H1 (cell line): ENCODE measurements at regions not wholly inside any gene's neighbourhood (a gene's known extent, or its start where the extent isn't known, plus 50 kb on each side); places are given as distances from the start of the nearest gene placed in this dataset.
"Not testable (repeated sequence)": the region's sequence is repeated elsewhere in the genome, so short reads cannot be mapped to it uniquely, and the experiment has no call there.

ENCODE experiments used
- CTCF ChIA-PET: fragments of 300-600 bp; sonication (Branson Sonifier 250); formaldehyde crosslinking; loops from one replicate; lab custom pipeline; 2021; ENCODE audit not compliant: partially characterized antibody; lab: Charles Lee
- POLR2A ChIA-PET: fragments of 300-600 bp; sonication (Branson Sonifier 250); formaldehyde crosslinking; loops from one replicate; lab custom pipeline; 2021; ENCODE audit warnings: inconsistent platforms; ENCODE audit not compliant: partially characterized antibody; lab: Charles Lee
- DNase-seq, 2 experiments: peaks; one replicate each; pipeline versions ENCODE4 v3.0.0 to v3.0.0-alpha.2; 2010 to 2022; ENCODE audit warnings: low spot score in 2 of 2, low read depth in 1 of 2, mixed read lengths in 1 of 2
- FAIRE-seq: peaks from 2 replicates; lab custom pipeline; 2011; peaks lifted over from hg19 to GRCh38; lab: Jason Lieb, UNC
- H2AFZ ChIP-seq: 2 replicates; pipeline ENCODE4 v1.8.1; 2012; ENCODE audit warnings: low read length, inconsistent platforms
- H2AK5ac ChIP-seq: 2 replicates; pipeline ENCODE4 v1.6.1; 2013; ENCODE audit warnings: low read depth, low read length
- H2BK120ac ChIP-seq: replicated peaks from 2 replicates; pipeline ENCODE3; 2013; ENCODE audit warnings: low read depth, low read length, inconsistent platforms
- H2BK12ac ChIP-seq: 2 replicates; pipeline ENCODE4 v1.6.1; 2013; ENCODE audit warnings: low read depth, low read length
- H2BK15ac ChIP-seq: 2 replicates; pipeline ENCODE4 v1.6.1; 2013; ENCODE audit warnings: low read length
- H2BK20ac ChIP-seq: 2 replicates; pipeline ENCODE4 v1.6.1; 2013; ENCODE audit warnings: low read length
- H2BK5ac ChIP-seq: 2 replicates; pipeline ENCODE4 v1.6.1; 2013; ENCODE audit warnings: low read depth, low read length
- H3K14ac ChIP-seq: 2 replicates; pipeline ENCODE4 v1.6.1; 2013; ENCODE audit warnings: inconsistent platforms; ENCODE audit not compliant: insufficient read length
- H3K18ac ChIP-seq: 2 replicates; pipeline ENCODE4 v1.6.1; 2013; ENCODE audit warnings: low read length; ENCODE audit errors: extremely low read depth
- H3K23ac ChIP-seq: 2 replicates; pipeline ENCODE4 v1.6.1; 2013; ENCODE audit warnings: inconsistent platforms; ENCODE audit not compliant: insufficient read length
- H3K23me2 ChIP-seq: 2 replicates; pipeline ENCODE4 v1.6.1; 2013; ENCODE audit warnings: low read depth, low read length
- H3K27ac ChIP-seq: 2 replicates; pipeline ENCODE4 v1.6.1; 2011; ENCODE audit warnings: low read depth, low read length, inconsistent platforms
- H3K27me3 ChIP-seq, 4 experiments: replicated peaks in 1 of 4; 1 replicate in 1 of 4; 2 replicates in 3 of 4; pipeline versions ENCODE4 v1.6.1 to v1.8.1; 2011 to 2013; ENCODE audit warnings: low read length in 3 of 4, mild to moderate bottlenecking in 3 of 4, inconsistent platforms in 2 of 4, mixed read lengths in 2 of 4, moderate library complexity in 1 of 4; ENCODE audit not compliant: control insufficient read depth in 3 of 4, insufficient read depth in 3 of 4; ENCODE audit errors: extremely low read depth in 1 of 4
- H3K36me3 ChIP-seq, 4 experiments: 2 replicates each; pipeline versions ENCODE4 v1.6.1 to v1.8.1; 2011 to 2013; ENCODE audit warnings: mild to moderate bottlenecking in 4 of 4, low read length in 3 of 4, moderate library complexity in 2 of 4, control low read depth in 1 of 4, inconsistent platforms in 1 of 4; ENCODE audit not compliant: insufficient read depth in 4 of 4, control insufficient read depth in 2 of 4
- H3K4ac ChIP-seq: replicated peaks from 2 replicates; pipeline ENCODE3; 2013; ENCODE audit warnings: low read length, low read depth, mixed read lengths, inconsistent platforms; ENCODE audit not compliant: insufficient read length
- H3K4me1 ChIP-seq, 4 experiments: replicated peaks in 1 of 4; 1 replicate in 1 of 4; 2 replicates in 3 of 4; pipeline versions ENCODE4 v1.6.1 to v1.8.1; 2011 to 2013; ENCODE audit warnings: low read length in 3 of 4, inconsistent platforms in 2 of 4, mixed read lengths in 1 of 4; ENCODE audit not compliant: insufficient read depth in 4 of 4, control insufficient read depth in 3 of 4
- H3K4me2 ChIP-seq, 2 experiments: 2 replicates each; pipeline versions ENCODE4 v1.6.1 to v1.8.1; 2011 to 2013; ENCODE audit warnings: low read depth in 2 of 2, low read length in 2 of 2, control low read depth in 1 of 2, inconsistent platforms in 1 of 2, mild to moderate bottlenecking in 1 of 2; ENCODE audit not compliant: insufficient read depth in 1 of 2
- H3K4me3 ChIP-seq, 4 experiments: fragments of 200-600, 300-600 bp in 1 of 4; sonication (generic), shearing (Covaris generic), sonication (Bioruptor Twin) in 1 of 4; 2 replicates each; pipeline versions ENCODE4 v1.5.1 to v1.8.1; 2011 to 2016; ENCODE audit warnings: low read length in 4 of 4, low read depth in 3 of 4, control low read depth in 2 of 4, inconsistent platforms in 2 of 4, mild to moderate bottlenecking in 2 of 4, mixed read lengths in 1 of 4, moderate library complexity in 1 of 4; ENCODE audit not compliant: insufficient read depth in 2 of 4; ENCODE audit errors: extremely low read depth in 1 of 4
- H3K56ac ChIP-seq: replicated peaks from 2 replicates; pipeline ENCODE3; 2013; ENCODE audit warnings: low read depth, mild to moderate bottlenecking, mixed read lengths, low read length, inconsistent platforms; ENCODE audit not compliant: insufficient read length
- H3K79me1 ChIP-seq: 2 replicates; pipeline ENCODE4 v1.6.1; 2013; ENCODE audit warnings: low read depth, low read length, control low read depth
- H3K79me2 ChIP-seq, 2 experiments: 2 replicates each; pipeline versions ENCODE4 v1.6.1 to v1.8.1; 2012 to 2013; ENCODE audit warnings: low read length in 2 of 2, mild to moderate bottlenecking in 2 of 2, inconsistent platforms in 1 of 2; ENCODE audit not compliant: insufficient read depth in 2 of 2, control insufficient read depth in 1 of 2
- H3K9ac ChIP-seq, 4 experiments: replicated peaks in 1 of 4; 1 replicate in 1 of 4; 2 replicates in 3 of 4; pipeline versions ENCODE4 v1.6.1 to v1.8.1; 2011 to 2013; ENCODE audit warnings: low read depth in 3 of 4, low read length in 3 of 4, control low read depth in 2 of 4, mild to moderate bottlenecking in 2 of 4, moderate library complexity in 2 of 4, inconsistent platforms in 1 of 4; ENCODE audit errors: extremely low read depth in 1 of 4
- H3K9me3 ChIP-seq, 2 experiments: 2 replicates each; pipeline versions ENCODE4 v1.6.1 to v1.8.1; 2012 to 2013; ENCODE audit warnings: mild to moderate bottlenecking in 2 of 2, moderate library complexity in 2 of 2, control low read depth in 1 of 2, inconsistent platforms in 1 of 2, low read depth in 1 of 2, low read length in 1 of 2, mixed read lengths in 1 of 2; ENCODE audit not compliant: insufficient read depth in 2 of 2
- H4K20me1 ChIP-seq, 2 experiments: replicated peaks in 1 of 2; 2 replicates each; pipeline versions ENCODE3 to v1.8.1; 2011 to 2013; ENCODE audit warnings: inconsistent platforms in 2 of 2, low read length in 2 of 2, mild to moderate bottlenecking in 1 of 2; ENCODE audit not compliant: insufficient read depth in 2 of 2, control insufficient read depth in 1 of 2
- H4K5ac ChIP-seq: 2 replicates; pipeline ENCODE4 v1.6.1; 2013; ENCODE audit warnings: low read length, low read depth, mixed read lengths, inconsistent platforms; ENCODE audit not compliant: insufficient read length
- H4K8ac ChIP-seq: 2 replicates; pipeline ENCODE4 v1.8.0; 2013; ENCODE audit warnings: mild to moderate bottlenecking, moderate library complexity, low read length, inconsistent platforms; ENCODE audit not compliant: insufficient read depth; ENCODE audit errors: extremely low read depth
- H4K91ac ChIP-seq: replicated peaks from 2 replicates; pipeline ENCODE3; 2013; ENCODE audit warnings: low read length, mixed read lengths, inconsistent platforms; ENCODE audit not compliant: insufficient read length
- JUN ChIP-seq: IDR thresholded peaks from 2 replicates; pipeline ENCODE4 v1.6.1; 2011; ENCODE audit warnings: low read depth, mild to moderate bottlenecking, improper control_type of control experiment, low read length
- PHF8 ChIP-seq: fragments of 200-600 bp; sonication (generic); conservative IDR thresholded peaks from 2 replicates; pipeline ENCODE4 v1.7.1; 2012; ENCODE audit warnings: low read depth, mild to moderate bottlenecking, inconsistent platforms, low read length, moderate library complexity
- RFX5 ChIP-seq: IDR thresholded peaks from 2 replicates; pipeline ENCODE4 v1.6.1; 2011; ENCODE audit warnings: low read depth, low read length, improper control_type of control experiment, borderline replicate concordance
- TAF7 ChIP-seq: optimal IDR thresholded peaks from 2 replicates; pipeline ENCODE3; 2011; ENCODE audit warnings: low read depth, mild to moderate bottlenecking, inconsistent platforms, low read length, moderate library complexity, borderline replicate concordance
- USF2 ChIP-seq: IDR thresholded peaks from 2 replicates; pipeline ENCODE4 v1.6.1; 2011; ENCODE audit warnings: low read length, improper control_type of control experiment
- WGBS, 2 experiments: shearing (Covaris generic) in 1 of 2; methylation state at CpG; one replicate each; pipeline versions ENCODE4 v1.1.6 to v1.1.7; 2013 to 2015; ENCODE audit warnings: low lambda C conversion rate in 2 of 2, mixed read lengths in 2 of 2, inconsistent platforms in 1 of 2, low coverage in 1 of 2, missing lambda C conversion rate in 1 of 2; ENCODE audit not compliant: insufficient replicate concordance in 2 of 2, insufficient coverage in 1 of 2, insufficient read length in 1 of 2; ENCODE audit errors: extremely low coverage in 1 of 2, missing lambda C conversion rate in 1 of 2; 5-methylcytosine and 5-hydroxymethylcytosine counted together

GRCh38 chr6:10078581-10078980, 336.3 kb downstream of the TFAP2A start (continued):
- no peak for TF ChIP-seq JUN
- no peak for TF ChIP-seq PHF8
- TF ChIP-seq RFX5 = no peak
- TF ChIP-seq USF2 = no peak
- TF ChIP-seq TAF7 = no peak

- H4K8ac ChIP-seq, FAIRE-seq, H3K23ac ChIP-seq, H3K79me1 ChIP-seq, H2BK15ac ChIP-seq, H3K79me2 ChIP-seq, H3K4me1 ChIP-seq, H3K27ac ChIP-seq, H2BK5ac ChIP-seq, H4K91ac ChIP-seq, H3K23me2 ChIP-seq, H2BK12ac ChIP-seq, H3K14ac ChIP-seq, H2BK20ac ChIP-seq, DNase-seq, H3K36me3 ChIP-seq, H3K4me2 ChIP-seq, H2BK120ac ChIP-seq, H3K9ac ChIP-seq, H3K4ac ChIP-seq, H4K5ac ChIP-seq, H2AFZ ChIP-seq, H2AK5ac ChIP-seq, POLR2A ChIA-PET, H3K4me3 ChIP-seq, H3K27me3 ChIP-seq, H3K18ac ChIP-seq, H4K20me1 ChIP-seq, H3K9me3 ChIP-seq, H3K56ac ChIP-seq: not testable (repeated sequence)
- CTCF ChIA-PET = interaction anchor here (0.7 to 1.3 kb wide), 3 partner anchors 30 to 534 kb away, joined by 3 to 4 read pairs (median 4); no protein-coding TSS in a partner anchor
- WGBS, 2 experiments = 96% methylated on average over 28 of the region's 45 CpGs; no CpG with 5 or more reads in 1 of the 2 experiments
Observed at GRCh38 chr6:10074726-10075125, 340.1 kb downstream of the TFAP2A start.
